ENCODE measurements at regions not wholly inside any gene's neighbourhood (a gene's known extent, or its start where the extent isn't known, plus 50 kb on each side); places are given as distances from the start of the nearest gene placed in this dataset.

DNA sequence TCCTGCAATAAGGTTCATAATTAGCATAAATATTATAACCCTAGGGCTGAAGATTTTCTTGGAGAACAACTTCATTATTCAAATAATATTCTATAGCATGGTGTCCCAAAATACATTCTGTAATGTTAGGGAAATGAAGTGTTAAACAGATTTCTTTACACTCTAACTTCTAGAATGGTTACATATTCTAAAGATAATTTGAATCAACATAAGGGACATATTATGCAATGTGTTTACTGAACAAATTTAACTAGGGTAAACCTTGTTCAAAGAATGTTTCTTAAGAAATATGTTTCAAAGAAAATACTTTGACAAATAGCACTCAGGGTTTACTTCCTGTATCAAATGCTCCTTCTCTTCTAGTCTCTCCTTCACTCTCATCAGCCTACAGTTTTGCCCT, 281.6 kb downstream of the SLC6A15 start:
- intact Hi-C loops (cut with DNase I): no loop called here
- no peak for ATAC-seq
- DNase-seq (ENCODE audit: missing footprints): no peak

DNA sequence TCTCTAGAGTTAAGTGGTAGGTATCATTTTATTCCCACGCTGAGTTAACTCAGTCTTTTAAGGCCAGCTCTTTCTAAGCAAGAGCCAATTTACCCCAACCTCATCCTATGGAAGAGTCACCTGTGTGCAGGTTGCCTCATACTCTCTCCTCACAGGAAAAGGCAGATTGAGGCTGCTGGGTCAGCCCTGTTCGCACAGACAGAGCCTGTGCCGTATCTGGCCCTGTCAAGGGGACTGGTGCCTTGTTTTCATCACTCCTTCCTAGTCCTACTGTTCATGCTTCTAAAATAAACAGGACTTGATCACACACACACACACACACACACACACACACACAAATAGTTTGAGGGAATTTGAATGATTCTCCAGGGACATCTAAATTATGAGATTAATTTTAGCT, 285.0 kb downstream of the SLC6A15 start:
- no peak for DNase-seq (ENCODE audit: missing footprints)
- ATAC-seq: no peak
- intact Hi-C loops (cut with DNase I): no loop called here

- intact Hi-C loops (cut with DNase I): no loop called here
- ATAC-seq (no peak), DNase-seq (ENCODE audit: missing footprints) (no peak)
These were observed 288.0 kb downstream of the SLC6A15 start for GRCh38 chr12:84624601-84625000.

GRCh38 chr12:84619053-84619571, 293.5 kb downstream of the SLC6A15 start:
- intact Hi-C loops (cut with DNase I): no loop called here
- no peak for DNase-seq (ENCODE audit: missing footprints)
- no peak for ATAC-seq

GRCh38 chr12:84607170-84607819, 305.3 kb downstream of the SLC6A15 start:
- intact Hi-C loops (cut with DNase I): no loop called here
- ATAC-seq: no peak
- DNase-seq (ENCODE audit: missing footprints): no peak

- ATAC-seq (no peak), DNase-seq (ENCODE audit: missing footprints) (no peak)
- intact Hi-C loops (cut with DNase I): no loop called here
These were observed 306.6 kb downstream of the SLC6A15 start for GRCh38 chr12:84605983-84606382.

GRCh38 chr12:84604551-84604950, 308.0 kb downstream of the SLC6A15 start:
- no peak for DNase-seq (ENCODE audit: missing footprints)
- intact Hi-C loops (cut with DNase I): no loop called here
- ATAC-seq: no peak

DNA sequence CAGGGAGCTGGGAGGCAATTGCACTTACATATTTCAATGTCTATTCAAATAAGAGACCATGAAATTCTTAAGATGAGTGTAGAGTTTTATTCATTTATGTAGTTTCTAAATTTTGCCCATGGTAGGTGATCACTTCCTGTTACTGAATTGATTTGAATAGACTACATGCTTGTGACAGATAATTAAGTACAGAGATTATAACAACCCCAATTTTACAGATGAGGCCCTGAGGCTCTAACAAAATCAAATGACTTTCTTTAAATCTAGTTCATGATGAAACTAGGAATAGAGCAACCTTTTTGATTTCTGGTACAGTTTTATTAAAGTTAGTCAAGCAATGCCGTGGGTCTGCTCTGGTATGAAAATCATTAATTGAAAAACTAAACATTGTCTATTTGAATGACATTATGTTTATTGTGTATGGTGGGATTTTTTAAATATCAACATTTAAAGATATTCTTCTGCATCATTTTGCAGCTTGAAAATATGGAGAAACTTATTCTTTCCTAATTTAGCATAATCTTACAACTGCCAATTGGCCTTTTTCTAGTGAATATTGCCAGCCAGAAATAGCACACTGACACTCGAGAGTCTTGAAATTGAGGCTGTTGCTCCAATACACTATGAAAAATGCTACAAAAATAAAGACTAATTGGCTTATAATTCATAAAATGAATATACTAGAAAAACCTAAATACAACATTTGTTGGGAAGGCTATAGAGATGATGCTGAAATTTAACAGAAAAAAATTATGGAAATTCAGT, 308.9 kb downstream of the SLC6A15 start:
- intact Hi-C loops (cut with DNase I): no loop called here
- no peak for ATAC-seq
- no peak for DNase-seq (ENCODE audit: missing footprints)

DNA sequence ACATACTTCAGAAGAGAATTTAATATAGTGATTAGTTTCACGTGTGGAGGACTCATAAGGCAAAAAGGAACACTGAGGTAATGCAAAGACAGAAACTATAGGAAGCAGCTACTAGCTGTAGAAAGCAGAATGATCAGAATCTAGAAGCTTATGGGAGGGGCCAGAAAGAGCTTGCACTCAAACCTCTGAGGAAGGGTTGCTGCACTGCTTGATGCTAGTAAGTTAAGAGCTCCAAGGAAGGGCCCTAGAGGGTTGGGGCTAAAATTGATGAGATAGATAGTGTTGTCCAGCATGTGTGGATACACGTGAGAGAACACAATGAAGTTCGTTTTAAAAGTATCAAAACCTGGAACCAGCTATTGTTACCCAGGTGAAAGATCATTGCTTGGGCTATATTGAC, 311.1 kb downstream of the SLC6A15 start:
- ATAC-seq (no peak), DNase-seq (ENCODE audit: missing footprints) (no peak)
- intact Hi-C loops (cut with DNase I): no loop called here

DNA sequence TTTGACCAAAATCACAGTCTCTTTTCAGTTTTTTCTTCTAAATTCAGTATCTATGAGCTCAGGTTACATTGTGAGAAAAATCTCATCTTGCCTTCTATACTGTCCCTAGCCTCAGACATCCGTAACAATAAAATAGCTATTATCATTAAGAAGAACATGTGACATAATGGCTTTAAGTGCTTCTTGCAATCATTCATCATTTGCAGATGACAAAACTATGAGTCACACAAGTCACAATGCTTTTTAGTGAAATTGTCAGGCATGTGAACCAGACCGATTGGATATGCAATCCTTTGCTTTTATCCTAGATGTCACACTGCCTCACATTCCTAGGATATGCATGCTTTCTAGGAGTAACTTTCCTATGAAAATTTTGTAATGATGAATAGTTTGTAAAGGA, 313.1 kb downstream of the SLC6A15 start:
- ATAC-seq (no peak), DNase-seq (ENCODE audit: missing footprints) (no peak)

GRCh38 chr12:84596266-84596665, 316.3 kb downstream of the SLC6A15 start:
- ATAC-seq (no peak), DNase-seq (ENCODE audit: missing footprints) (no peak)
- intact Hi-C loops (cut with DNase I): no loop called here

More for the DNA sequence above, 313.1 kb downstream of the SLC6A15 start:
- intact Hi-C loops (cut with DNase I): no loop called here

DNA sequence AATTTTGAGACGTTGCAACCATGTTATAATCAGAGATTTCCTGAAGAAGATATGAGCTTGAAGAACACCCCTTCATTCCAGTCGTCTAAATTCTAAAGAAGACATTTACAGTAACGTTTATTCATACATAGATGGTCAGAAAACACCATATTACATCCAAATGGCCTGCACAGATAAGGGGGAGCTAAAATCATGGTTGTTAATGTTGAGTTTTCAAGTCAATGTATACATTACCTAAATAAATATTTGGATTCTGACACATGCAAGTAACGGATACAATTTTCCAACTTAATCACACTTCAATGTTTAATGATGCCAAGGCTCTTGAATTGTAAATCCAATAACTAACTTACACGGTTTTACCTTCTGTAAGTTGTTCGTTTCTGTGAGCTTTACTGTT, 318.4 kb downstream of the SLC6A15 start:
- intact Hi-C loops (cut with DNase I): no loop called here
- DNase-seq (ENCODE audit: missing footprints): no peak
- ATAC-seq: no peak

- DNase-seq (ENCODE audit: missing footprints): no peak
- ATAC-seq: no peak
- intact Hi-C loops (cut with DNase I): no loop called here
These were observed 326.7 kb downstream of the SLC6A15 start for GRCh38 chr12:84585776-84586395.

DNA sequence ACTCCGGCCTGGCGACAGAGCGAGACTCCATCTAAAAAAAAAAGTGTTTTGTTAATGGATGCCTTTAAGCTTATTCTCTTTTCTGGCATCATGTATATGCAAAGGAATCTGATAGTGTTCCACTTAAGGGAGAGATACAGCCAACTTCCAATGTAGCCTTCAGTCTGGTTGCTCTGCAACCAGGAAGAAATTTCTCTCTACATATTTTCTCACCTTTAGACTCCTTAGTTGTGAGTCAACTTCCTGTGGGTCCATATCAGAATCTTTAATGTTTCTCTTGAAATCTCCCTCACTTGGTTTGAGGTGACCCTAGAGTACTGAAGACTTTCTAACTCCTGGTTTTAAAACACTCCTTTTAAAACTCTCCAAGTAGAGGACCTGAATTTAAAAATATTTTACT, 340.4 kb downstream of the SLC6A15 start:
- ATAC-seq: no peak
- intact Hi-C loops (cut with DNase I): no loop called here
- DNase-seq (ENCODE audit: missing footprints): no peak

- DNase-seq (ENCODE audit: missing footprints): no peak
- intact Hi-C loops (cut with DNase I): no loop called here
- ATAC-seq: no peak
These were observed 350.3 kb downstream of the SLC6A15 start for GRCh38 chr12:84562331-84562730.

DNA sequence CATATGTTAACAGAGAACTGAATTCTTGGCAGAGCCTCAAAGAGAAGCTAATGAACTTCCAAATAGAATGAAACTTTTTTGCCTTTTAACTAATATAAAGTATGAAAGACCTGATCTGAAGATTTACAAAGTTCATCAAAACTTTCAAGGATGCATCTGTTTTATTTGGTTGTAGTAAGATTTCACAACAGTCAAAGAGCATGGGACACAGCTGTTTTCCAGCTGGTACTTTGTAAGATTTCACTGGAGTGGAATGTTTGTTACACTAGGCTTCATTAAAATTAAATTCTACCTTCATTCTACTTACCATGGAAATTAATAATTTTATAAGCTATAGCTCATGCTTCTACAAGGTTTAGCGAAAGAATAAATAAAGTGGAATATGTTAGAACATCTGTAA, 351.2 kb downstream of the SLC6A15 start:
- DNase-seq (ENCODE audit: missing footprints) (no peak), ATAC-seq (peak; percentile 79)
- intact Hi-C loops (cut with DNase I): no loop called here

GRCh38 chr12:84554199-84554723, 358.3 kb downstream of the SLC6A15 start:
- DNase-seq (ENCODE audit: missing footprints) (no peak), ATAC-seq (no peak)
- intact Hi-C loops (cut with DNase I): no loop called here

DNA sequence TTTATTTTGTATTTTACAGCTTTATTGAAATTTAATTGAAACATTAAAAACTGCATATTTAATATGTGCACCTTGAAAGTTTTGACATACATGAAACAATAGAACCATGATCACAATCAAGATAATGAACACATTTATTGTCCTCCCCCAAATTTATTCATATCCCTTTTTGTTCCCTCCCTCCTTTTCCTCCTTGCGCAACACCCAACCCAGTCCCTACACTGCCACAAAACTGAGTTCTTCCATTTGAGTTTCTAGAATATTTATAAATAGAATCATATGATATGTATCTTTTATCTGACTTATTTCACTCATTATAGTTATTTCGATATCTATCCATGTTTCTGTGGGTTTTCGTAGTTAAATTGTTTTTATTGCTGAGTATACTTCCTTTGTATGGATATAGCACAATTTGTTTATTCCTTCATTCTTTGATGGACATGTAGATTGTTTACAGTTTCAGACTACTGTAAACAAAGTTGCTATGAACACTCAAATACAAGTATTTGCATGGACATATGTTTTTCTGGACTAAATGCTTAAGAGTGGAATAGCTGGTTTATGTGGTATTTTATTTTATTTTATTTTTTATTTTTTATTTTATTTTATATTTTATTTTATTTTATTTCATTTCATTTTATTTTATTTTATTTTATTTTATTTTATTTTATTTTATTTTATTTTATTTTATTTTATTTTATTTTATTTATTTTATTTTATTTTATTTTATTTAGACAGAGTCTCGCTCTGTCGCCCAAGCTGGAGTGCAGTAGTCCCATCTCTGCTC, 359.1 kb downstream of the SLC6A15 start:
- ATAC-seq (no peak), DNase-seq (ENCODE audit: missing footprints) (no peak)
- intact Hi-C loops (cut with DNase I): no loop called here

DNA sequence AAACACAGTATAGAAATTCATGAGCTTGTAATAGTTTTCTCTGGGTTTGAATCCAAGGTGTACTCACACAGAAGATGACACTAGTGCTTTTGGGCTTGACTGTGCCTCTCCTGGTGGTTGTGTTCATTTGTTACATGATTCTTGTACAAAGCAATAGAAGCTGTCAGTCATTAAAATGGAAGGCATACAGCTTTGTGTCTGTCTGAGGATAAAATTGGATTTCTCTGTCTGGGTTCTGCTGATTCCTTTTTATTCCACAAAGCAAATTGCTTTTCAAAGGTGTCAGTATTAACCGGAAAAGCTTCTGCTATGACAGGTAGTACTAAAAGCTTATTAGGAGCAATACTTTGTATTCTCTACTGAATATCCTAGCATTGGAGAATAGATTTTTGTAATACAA, 361.2 kb downstream of the SLC6A15 start:
- no peak for DNase-seq (ENCODE audit: missing footprints)
- intact Hi-C loops (cut with DNase I): no loop called here
- no peak for ATAC-seq

Data from Right ventricle myocardium inferior (tissue), 1 donor.